Prostate gland (tissue), 2 donors: ENCODE measurements at regions not wholly inside any gene's neighbourhood (a gene's known extent, or its start where the extent isn't known, plus 50 kb on each side); places are given as distances from the start of the nearest gene placed in this dataset.

Source experiments
- CTCF ChIP-seq, 4 experiments: fragments of 200-600 bp in 2 of 4; fragments of 450-650 bp in 2 of 4; sonication (generic) in 2 of 4; IDR thresholded peaks; 1 replicate in 3 of 4; 2 replicates in 1 of 4; pipeline ENCODE4 v1.5.1; 2016 to 2019; ENCODE audit warnings: antibody characterized with exemption in 4 of 4, mild to moderate bottlenecking in 2 of 4, moderate library complexity in 2 of 4
- POLR2A ChIP-seq: fragments of 450-650 bp; IDR thresholded peaks from one replicate; pipeline ENCODE4 v1.6.1; 2016; ENCODE audit warnings: antibody characterized with exemption, mild to moderate bottlenecking

DNA sequence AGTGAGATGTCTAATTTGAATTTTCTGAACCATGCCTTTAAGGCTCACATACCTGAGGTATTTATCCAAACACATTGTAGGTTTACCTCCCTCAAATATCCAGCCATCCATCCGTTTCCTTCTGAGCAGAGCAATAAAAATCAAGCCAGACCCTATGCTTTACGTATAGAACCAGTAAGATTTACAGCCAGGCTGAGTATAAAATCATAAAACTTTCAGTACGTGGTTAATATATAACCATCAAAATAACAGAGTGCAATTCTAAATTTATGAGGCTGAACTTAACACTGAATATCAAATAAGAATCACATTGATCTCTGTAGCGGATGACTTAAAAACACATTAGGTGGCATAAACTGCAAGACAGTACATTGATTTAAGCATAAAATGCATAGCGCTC, 877.9 kb upstream of the WWC1 start:
- no peak for TF ChIP-seq CTCF (IDR thresholded peaks at IDR 0.05)
- TF ChIP-seq POLR2A: no peak
